Ureter (tissue), 1 donor: ENCODE measurements at regions not wholly inside any gene's neighbourhood (a gene's known extent, or its start where the extent isn't known, plus 50 kb on each side); places are given as distances from the start of the nearest gene placed in this dataset.
"Not testable (repeated sequence)": the region's sequence is repeated elsewhere in the genome, so short reads cannot be mapped to it uniquely, and the experiment has no call there.

Experiments
- DNase-seq: peaks from one replicate; pipeline ENCODE4 v3.0.0-alpha.2; 2020; ENCODE audit warnings: low spot score
- donor health status: DM: yes; HTN: yes; CAD: no.

GRCh38 chr13:30816736-30817135 is 81.4 kb downstream of the ALOX5AP start:
- DNase-seq = no peak

GRCh38 chr13:30818323-30818960 is 83.1 kb downstream of the ALOX5AP start:
- DNase-seq = no peak

GRCh38 chr13:30819136-30819888 is 84.0 kb downstream of the ALOX5AP start:
- DNase-seq = no peak

- no peak for DNase-seq
Observed at GRCh38 chr13:30821421-30821820, 84.7 kb upstream of the MEDAG start.

- no peak for DNase-seq
Observed at GRCh38 chr13:30824651-30825050, 81.4 kb upstream of the MEDAG start.

GRCh38 chr13:30826911-30827577 is 79.0 kb upstream of the MEDAG start:
- no peak for DNase-seq

GRCh38 chr13:30827578-30827925 is 78.5 kb upstream of the MEDAG start:
- DNase-seq = no peak

GRCh38 chr13:30829145-30829832 is 76.8 kb upstream of the MEDAG start:
- DNase-seq = no peak

- no peak for DNase-seq
Observed at GRCh38 chr13:30829833-30830637, 76.0 kb upstream of the MEDAG start.

- no peak for DNase-seq
Observed at GRCh38 chr13:30830638-30830965, 75.5 kb upstream of the MEDAG start.

GRCh38 chr13:30831515-30831914 is 74.6 kb upstream of the MEDAG start:
- no peak for DNase-seq

- DNase-seq = no peak
Observed at GRCh38 chr13:30832377-30832776, 73.7 kb upstream of the MEDAG start.

- DNase-seq = peak; percentile 72
Observed at GRCh38 chr13:30832845-30833332, 73.2 kb upstream of the MEDAG start.

- DNase-seq = no peak
Observed at GRCh38 chr13:30835442-30835841, 70.6 kb upstream of the MEDAG start.

GRCh38 chr13:30837227-30838159 is 68.6 kb upstream of the MEDAG start:
- DNase-seq = no peak

- DNase-seq = not testable (repeated sequence)
Observed at GRCh38 chr13:30839636-30840035, 66.4 kb upstream of the MEDAG start.

- DNase-seq = no peak
Observed at GRCh38 chr13:30840515-30840914, 65.6 kb upstream of the MEDAG start.

- DNase-seq = no peak
Observed at GRCh38 chr13:30841154-30841553, 64.9 kb upstream of the MEDAG start.

- no peak for DNase-seq
Observed at GRCh38 chr13:30843548-30843947, 62.5 kb upstream of the MEDAG start.

- DNase-seq = no peak
Observed at GRCh38 chr13:30844548-30845296, 61.3 kb upstream of the MEDAG start.
